A549 (cell line): ENCODE measurements at regions not wholly inside any gene's neighbourhood (a gene's known extent, or its start where the extent isn't known, plus 50 kb on each side); places are given as distances from the start of the nearest gene placed in this dataset.

Source experiments
- ATAC-seq, 2 experiments: fragments of 200-7000 bp in 1 of 2; fragments of >200 bp in 1 of 2; cut with Nextera tagmentation in 1 of 2; cut with Tn5 transposase in 1 of 2; 3 replicates each; pipeline versions ENCODE4 v1.8.0 to v1.9.1; 2018 to 2020; ENCODE audit warnings: mild to moderate bottlenecking in 1 of 2, moderate library complexity in 1 of 2
- CTCF ChIA-PET: fragments of 300-600 bp; sonication (Branson Sonifier 250); formaldehyde crosslinking; extraction: SDS; loops from one replicate; lab custom pipeline; 2021; ENCODE audit warnings: antibody characterized with exemption, inconsistent platforms; lab: Yijun Ruan, JAX
- POLR2A ChIA-PET: fragments of 350-600 bp; formaldehyde crosslinking; extraction: SDS; loops from one replicate; lab custom pipeline; 2021; ENCODE audit warnings: antibody characterized with exemption, inconsistent platforms; lab: Yijun Ruan, JAX
- DNase-seq, 2 experiments: peaks; one replicate each; pipeline versions ENCODE4 v3.0.0 to v3.0.0-alpha.2; 2011 to 2016; ENCODE audit warnings: low read depth in 1 of 2, low spot score in 1 of 2
- FAIRE-seq: peaks from 2 replicates; lab custom pipeline; 2011; peaks lifted over from hg19 to GRCh38; lab: Jason Lieb, UNC
- H3K27ac ChIP-seq, 2 experiments: fragments of >200 bp; sonication (Bioruptor Twin); formaldehyde crosslinking; 3 replicates each; pipeline ENCODE4 v1.5.1; 2016 to 2017
- H3K4me1 ChIP-seq: fragments of >200 bp; sonication (Bioruptor Twin); formaldehyde crosslinking; 3 replicates; pipeline ENCODE4 v1.6.1; 2016
- H3K4me2 ChIP-seq: fragments of >200 bp; sonication (Bioruptor Twin); formaldehyde crosslinking; 3 replicates; pipeline ENCODE4 v1.6.1; 2016
- H3K4me3 ChIP-seq: fragments of >200 bp; sonication (Bioruptor Twin); formaldehyde crosslinking; 3 replicates; pipeline ENCODE4 v1.5.1; 2016
- H3K9me3 ChIP-seq: fragments of >200 bp; sonication (Bioruptor Twin); formaldehyde crosslinking; 3 replicates; pipeline ENCODE4 v1.6.1; 2016
- BHLHE40 ChIP-seq: IDR thresholded peaks from 2 replicates; pipeline ENCODE4 v1.6.1; 2012; ENCODE audit warnings: low read depth, low read length, inconsistent platforms
- CBX8 ChIP-seq: fragments of 200-600 bp; sonication (generic); IDR thresholded peaks from 2 replicates; pipeline ENCODE4 v1.6.1; 2016
- CEBPB ChIP-seq, 2 experiments: fragments of >200 bp in 1 of 2; sonication (Bioruptor Twin) in 1 of 2; formaldehyde crosslinking in 1 of 2; IDR thresholded peaks; 2 replicates each; pipeline ENCODE4 v1.6.1; 2012 to 2016
- CHD2 ChIP-seq: fragments of 150-350 bp; IDR thresholded peaks from 2 replicates; pipeline ENCODE4 v1.6.1; 2014; ENCODE audit warnings: low read length; ENCODE audit not compliant: partially characterized antibody
- CHD4 ChIP-seq: fragments of 200-600 bp; sonication (generic); IDR thresholded peaks from 2 replicates; pipeline ENCODE4 v1.6.1; 2016; ENCODE audit warnings: antibody characterized with exemption, mild to moderate bottlenecking, borderline replicate concordance
- EHF ChIP-seq: fragments of 250-450 bp; sonication (Bioruptor Pico); IDR thresholded peaks from 2 replicates; pipeline ENCODE4 v1.5.0; 2020; ENCODE audit warnings: mild to moderate bottlenecking
- EP300 ChIP-seq, 2 experiments: fragments of >200 bp; sonication (Bioruptor Twin); formaldehyde crosslinking; IDR thresholded peaks; 2 replicates in 1 of 2; 3 replicates in 1 of 2; pipeline ENCODE4 v1.6.1; 2016 to 2017
- ESRRA ChIP-seq: fragments of 150-350 bp; IDR thresholded peaks from 2 replicates; pipeline ENCODE4 v1.6.1; 2014; ENCODE audit warnings: mild to moderate bottlenecking, low read length, borderline replicate concordance
- FOXS1 ChIP-seq: fragments of 250-450 bp; sonication (Bioruptor Pico); IDR thresholded peaks from 2 replicates; pipeline ENCODE4 v1.5.0; 2020; ENCODE audit warnings: mild to moderate bottlenecking, moderate library complexity
- GATA3 ChIP-seq: IDR thresholded peaks from 2 replicates; pipeline ENCODE4 v1.6.1; 2012; ENCODE audit warnings: borderline replicate concordance
- HDAC2 ChIP-seq: fragments of 200-600 bp; sonication (generic); IDR thresholded peaks from 2 replicates; pipeline ENCODE4 v1.6.1; 2016
- HEYL ChIP-seq: fragments of 250-450 bp; sonication (Bioruptor Pico); IDR thresholded peaks from 2 replicates; pipeline ENCODE4 v1.8.0; 2021; ENCODE audit warnings: mild to moderate bottlenecking, moderate library complexity
- HOXB13 ChIP-seq: fragments of 250-450 bp; sonication (Bioruptor Pico); IDR thresholded peaks from 2 replicates; pipeline ENCODE4 v1.5.0; 2020; ENCODE audit warnings: low read depth, mild to moderate bottlenecking, moderate library complexity
- JUN ChIP-seq, 2 experiments: fragments of >200 bp; sonication (Bioruptor Twin); formaldehyde crosslinking; IDR thresholded peaks; 2 replicates in 1 of 2; 3 replicates in 1 of 2; pipeline ENCODE4 v1.6.1; 2016 to 2017
- NPAS2 ChIP-seq: fragments of 250-450 bp; sonication (Bioruptor Pico); IDR thresholded peaks from 2 replicates; pipeline ENCODE4 v1.8.0; 2022; ENCODE audit warnings: mild to moderate bottlenecking, moderate library complexity, borderline replicate concordance
- POLR2AphosphoS2 ChIP-seq: conservative IDR thresholded peaks from 2 replicates; pipeline ENCODE4 v1.6.1; 2012; ENCODE audit warnings: low read length, improper control_type of control experiment, inconsistent platforms
- RAD21 ChIP-seq, 2 experiments: fragments of >200 bp in 1 of 2; sonication (Bioruptor Twin) in 1 of 2; formaldehyde crosslinking in 1 of 2; IDR thresholded peaks in 1 of 2; conservative IDR thresholded peaks in 1 of 2; 2 replicates in 1 of 2; 3 replicates in 1 of 2; pipeline ENCODE4 v1.6.1; 2012 to 2018; ENCODE audit warnings: inconsistent platforms in 1 of 2
- RARB ChIP-seq: fragments of 250-450 bp; sonication (Bioruptor Pico); IDR thresholded peaks from 2 replicates; pipeline ENCODE4 v1.8.0; 2021; ENCODE audit warnings: mild to moderate bottlenecking, moderate library complexity
- REST ChIP-seq: fragments of 200-600 bp; sonication (generic); IDR thresholded peaks from 2 replicates; pipeline ENCODE4 v1.6.1; 2016; ENCODE audit warnings: antibody characterized with exemption, mild to moderate bottlenecking, moderate library complexity
- RFX5 ChIP-seq: fragments of 450-650 bp; IDR thresholded peaks from 2 replicates; pipeline ENCODE4 v1.7.1; 2014; ENCODE audit warnings: antibody characterized with exemption, mild to moderate bottlenecking, moderate library complexity
- TP53 ChIP-seq: fragments of 250-450 bp; sonication (Bioruptor Pico); IDR thresholded peaks from 2 replicates; pipeline ENCODE4 v1.5.0; 2021; ENCODE audit warnings: mild to moderate bottlenecking, moderate library complexity
- ZC3H11A ChIP-seq: fragments of 450-650 bp; IDR thresholded peaks from 2 replicates; pipeline ENCODE4 v1.6.1; 2014; ENCODE audit warnings: antibody characterized with exemption, mild to moderate bottlenecking
- ZNF302 ChIP-seq: fragments of 250-450 bp; sonication (Bioruptor Pico); IDR thresholded peaks from 2 replicates; pipeline ENCODE4 v1.9.0; 2021; ENCODE audit warnings: inconsistent platforms, mild to moderate bottlenecking, moderate library complexity
- WGBS: methylation state at CpG from one replicate; pipeline ENCODE4 v1.1.6; 2017; ENCODE audit errors: missing lambda C conversion rate; 5-methylcytosine and 5-hydroxymethylcytosine counted together
- TF ChIP-seq, protein P1 (sequence below): IDR thresholded peaks from 2 replicates; pipeline ENCODE4 v1.6.1; 2012
- TF ChIP-seq, protein P2 (sequence below): IDR thresholded peaks from 2 replicates; pipeline ENCODE4 v1.6.1; 2012
- TF ChIP-seq, protein P3 (sequence below): fragments of >200 bp; sonication (Bioruptor Twin); formaldehyde crosslinking; IDR thresholded peaks from 3 replicates; pipeline ENCODE4 v1.5.1; 2016
- TF ChIP-seq, protein P4 (sequence below): fragments of 450-650 bp; IDR thresholded peaks from 2 replicates; pipeline ENCODE4 v1.6.1; 2014; ENCODE audit warnings: antibody characterized with exemption
- TF ChIP-seq, protein P5 (sequence below): fragments of >200 bp; sonication (Bioruptor Twin); formaldehyde crosslinking; IDR thresholded peaks from 3 replicates; pipeline ENCODE4 v1.6.1; 2016

- no peak overlapping the region for H3K4me2 ChIP-seq
- H3K4me3 ChIP-seq: no peak overlapping the region
- POLR2A ChIA-PET: no interaction called here
- FAIRE-seq (no peak), DNase-seq (no peak), ATAC-seq (no peak)
- no peak for TF ChIP-seq HEYL (CRISPR knock-in tag)
- TF ChIP-seq, protein P1, sequence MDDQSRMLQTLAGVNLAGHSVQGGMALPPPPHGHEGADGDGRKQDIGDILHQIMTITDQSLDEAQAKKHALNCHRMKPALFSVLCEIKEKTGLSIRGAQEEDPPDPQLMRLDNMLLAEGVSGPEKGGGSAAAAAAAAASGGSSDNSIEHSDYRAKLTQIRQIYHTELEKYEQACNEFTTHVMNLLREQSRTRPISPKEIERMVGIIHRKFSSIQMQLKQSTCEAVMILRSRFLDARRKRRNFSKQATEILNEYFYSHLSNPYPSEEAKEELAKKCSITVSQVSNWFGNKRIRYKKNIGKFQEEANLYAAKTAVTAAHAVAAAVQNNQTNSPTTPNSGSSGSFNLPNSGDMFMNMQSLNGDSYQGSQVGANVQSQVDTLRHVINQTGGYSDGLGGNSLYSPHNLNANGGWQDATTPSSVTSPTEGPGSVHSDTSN: no peak
- TF ChIP-seq BHLHE40: no peak
- no peak for TF ChIP-seq CEBPB (IDR thresholded peaks at IDR 0.05)
- no peak for TF ChIP-seq JUN (IDR thresholded peaks at IDR 0.05)
- no peak for TF ChIP-seq ESRRA
- TF ChIP-seq, protein P2, sequence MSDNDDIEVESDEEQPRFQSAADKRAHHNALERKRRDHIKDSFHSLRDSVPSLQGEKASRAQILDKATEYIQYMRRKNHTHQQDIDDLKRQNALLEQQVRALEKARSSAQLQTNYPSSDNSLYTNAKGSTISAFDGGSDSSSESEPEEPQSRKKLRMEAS: no peak
- TF ChIP-seq CHD4: no peak
- TF ChIP-seq CBX8: no peak
- TF ChIP-seq RFX5: no peak
- TF ChIP-seq, protein P3, sequence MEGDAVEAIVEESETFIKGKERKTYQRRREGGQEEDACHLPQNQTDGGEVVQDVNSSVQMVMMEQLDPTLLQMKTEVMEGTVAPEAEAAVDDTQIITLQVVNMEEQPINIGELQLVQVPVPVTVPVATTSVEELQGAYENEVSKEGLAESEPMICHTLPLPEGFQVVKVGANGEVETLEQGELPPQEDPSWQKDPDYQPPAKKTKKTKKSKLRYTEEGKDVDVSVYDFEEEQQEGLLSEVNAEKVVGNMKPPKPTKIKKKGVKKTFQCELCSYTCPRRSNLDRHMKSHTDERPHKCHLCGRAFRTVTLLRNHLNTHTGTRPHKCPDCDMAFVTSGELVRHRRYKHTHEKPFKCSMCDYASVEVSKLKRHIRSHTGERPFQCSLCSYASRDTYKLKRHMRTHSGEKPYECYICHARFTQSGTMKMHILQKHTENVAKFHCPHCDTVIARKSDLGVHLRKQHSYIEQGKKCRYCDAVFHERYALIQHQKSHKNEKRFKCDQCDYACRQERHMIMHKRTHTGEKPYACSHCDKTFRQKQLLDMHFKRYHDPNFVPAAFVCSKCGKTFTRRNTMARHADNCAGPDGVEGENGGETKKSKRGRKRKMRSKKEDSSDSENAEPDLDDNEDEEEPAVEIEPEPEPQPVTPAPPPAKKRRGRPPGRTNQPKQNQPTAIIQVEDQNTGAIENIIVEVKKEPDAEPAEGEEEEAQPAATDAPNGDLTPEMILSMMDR: no peak
- TF ChIP-seq HOXB13 (CRISPR knock-in tag): no peak
- no peak for TF ChIP-seq RAD21 (conservative IDR thresholded peaks at IDR 0.05 in 1 of 2, IDR thresholded peaks at IDR 0.05 in 1 of 2)
- TF ChIP-seq EHF (CRISPR knock-in tag): no peak
- CTCF ChIA-PET: interaction anchor here (0.6 kb wide), 1 partner anchor 613 kb away, joined by 6 read pairs; no protein-coding TSS in a partner anchor
- no peaks in the 10 kb centered on the region for H3K9me3 ChIP-seq
- H3K27ac ChIP-seq: no peak overlapping the region
- 66% methylated on average over 6 of the region's 6 CpGs for WGBS
- no peaks in the 10 kb centered on the region for H3K4me1 ChIP-seq
These were observed 475.1 kb upstream of the ANKRD30A start for GRCh38 chr10:36650274-36650673.

DNA sequence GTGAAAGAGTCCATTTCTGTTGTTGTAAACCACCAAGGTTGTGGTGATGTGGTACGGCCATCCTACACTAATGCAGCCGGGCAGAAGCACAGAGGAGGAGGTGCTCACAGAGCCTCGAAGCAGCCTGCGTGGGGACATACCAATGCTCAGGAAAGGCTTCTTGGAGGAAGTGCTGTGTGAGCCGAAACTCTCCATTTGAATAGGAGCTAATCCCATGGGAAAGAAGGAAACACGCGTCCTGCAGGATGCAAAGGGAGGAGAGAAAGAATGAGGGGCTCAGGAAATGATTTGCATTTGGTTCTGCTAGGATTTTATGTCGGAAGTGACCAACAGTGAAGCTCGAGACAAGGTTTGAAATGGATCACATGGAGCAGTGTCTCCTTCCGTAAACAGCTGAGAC, 477.9 kb upstream of the ANKRD30A start:
- no peak for DNase-seq
- no peak overlapping the region for H3K4me2 ChIP-seq
- FAIRE-seq: no peak
- WGBS: 62% methylated on average over 10 of the region's 10 CpGs
- no peak for ATAC-seq
- ChIA-PET CTCF (interaction anchor here (0.9 to 1.9 kb wide), 2 partner anchors 12 to 1012 kb away, joined by 3 to 5 read pairs; no protein-coding TSS in a partner anchor), POLR2A (no interaction called here)
- TF ChIP-seq RARB (CRISPR knock-in tag): no peak
- no peak for TF ChIP-seq ZC3H11A
- TF ChIP-seq HEYL (CRISPR knock-in tag): no peak
- no peaks in the 10 kb centered on the region for H3K4me1 ChIP-seq
- H3K27ac ChIP-seq: no peak overlapping the region
- no peak overlapping the region for H3K4me3 ChIP-seq
- H3K9me3 ChIP-seq: no peaks in the 10 kb centered on the region

DNA sequence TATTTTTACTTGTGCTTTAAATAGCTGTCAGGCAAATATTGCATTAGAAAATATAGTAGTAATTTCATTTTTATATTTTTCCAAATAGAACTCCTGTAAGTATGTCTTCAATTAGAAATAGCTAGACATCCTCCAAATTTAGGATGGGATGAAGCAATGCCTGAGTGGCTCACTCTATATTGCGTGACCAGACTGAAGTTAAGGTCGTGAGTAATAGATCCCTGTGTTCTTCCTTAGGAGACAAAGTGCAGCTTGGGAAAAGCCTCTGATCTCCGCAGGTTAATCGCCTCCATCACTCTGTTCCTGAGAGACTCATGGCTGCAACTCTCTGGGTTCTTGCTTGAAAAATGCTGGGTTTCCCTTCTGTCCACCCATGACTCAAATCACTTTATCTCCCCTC, 484.8 kb upstream of the ANKRD30A start:
- H3K27ac ChIP-seq: no peak overlapping the region
- DNase-seq: no peak
- ChIA-PET CTCF (no interaction called here), POLR2A (no interaction called here)
- H3K4me3 ChIP-seq: no peak overlapping the region
- no peak for FAIRE-seq
- no peak overlapping the region for H3K4me2 ChIP-seq
- WGBS: 84% methylated on average over 4 of the region's 4 CpGs
- ATAC-seq: no peak
- H3K9me3 ChIP-seq: no peaks in the 10 kb centered on the region
- no peaks in the 10 kb centered on the region for H3K4me1 ChIP-seq
- TF ChIP-seq GATA3: no peak
- TF ChIP-seq EP300 (IDR thresholded peaks at IDR 0.05): no peak
- TF ChIP-seq REST: no peak
- TF ChIP-seq, protein P4, sequence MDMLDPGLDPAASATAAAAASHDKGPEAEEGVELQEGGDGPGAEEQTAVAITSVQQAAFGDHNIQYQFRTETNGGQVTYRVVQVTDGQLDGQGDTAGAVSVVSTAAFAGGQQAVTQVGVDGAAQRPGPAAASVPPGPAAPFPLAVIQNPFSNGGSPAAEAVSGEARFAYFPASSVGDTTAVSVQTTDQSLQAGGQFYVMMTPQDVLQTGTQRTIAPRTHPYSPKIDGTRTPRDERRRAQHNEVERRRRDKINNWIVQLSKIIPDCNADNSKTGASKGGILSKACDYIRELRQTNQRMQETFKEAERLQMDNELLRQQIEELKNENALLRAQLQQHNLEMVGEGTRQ: no peak
- TF ChIP-seq CHD2: no peak
- TF ChIP-seq ZNF302 (CRISPR knock-in tag): no peak
- TF ChIP-seq JUN (IDR thresholded peaks at IDR 0.05): no peak
- TF ChIP-seq POLR2AphosphoS2: no peak
- TF ChIP-seq HDAC2: no peak
- TF ChIP-seq, protein P5, sequence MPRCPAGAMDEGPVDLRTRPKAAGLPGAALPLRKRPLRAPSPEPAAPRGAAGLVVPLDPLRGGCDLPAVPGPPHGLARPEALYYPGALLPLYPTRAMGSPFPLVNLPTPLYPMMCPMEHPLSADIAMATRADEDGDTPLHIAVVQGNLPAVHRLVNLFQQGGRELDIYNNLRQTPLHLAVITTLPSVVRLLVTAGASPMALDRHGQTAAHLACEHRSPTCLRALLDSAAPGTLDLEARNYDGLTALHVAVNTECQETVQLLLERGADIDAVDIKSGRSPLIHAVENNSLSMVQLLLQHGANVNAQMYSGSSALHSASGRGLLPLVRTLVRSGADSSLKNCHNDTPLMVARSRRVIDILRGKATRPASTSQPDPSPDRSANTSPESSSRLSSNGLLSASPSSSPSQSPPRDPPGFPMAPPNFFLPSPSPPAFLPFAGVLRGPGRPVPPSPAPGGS: no peak
- TF ChIP-seq CEBPB (IDR thresholded peaks at IDR 0.05): no peak
- TF ChIP-seq FOXS1 (CRISPR knock-in tag): no peak
- TF ChIP-seq TP53 (CRISPR knock-in tag): no peak
- no peak for TF ChIP-seq NPAS2
